NB4 (cell line): ENCODE measurements at regions not wholly inside any gene's neighbourhood (a gene's known extent, or its start where the extent isn't known, plus 50 kb on each side); places are given as distances from the start of the nearest gene placed in this dataset.

Experiments
- DNase-seq: peaks from one replicate; pipeline ENCODE4 v3.0.0; 2010; ENCODE audit warnings: low read depth
- H3K4me3 ChIP-seq: one replicate; pipeline ENCODE4 v1.5.1; 2011; ENCODE audit warnings: mild to moderate bottlenecking, low read depth, low read length, moderate library complexity
- MYC ChIP-seq: IDR thresholded peaks from 2 replicates; pipeline ENCODE4 v1.6.1; 2011; ENCODE audit warnings: low read depth, low read length
- POLR2A ChIP-seq: IDR thresholded peaks from 2 replicates; pipeline ENCODE4 v1.6.1; 2011; ENCODE audit warnings: mild to moderate bottlenecking; ENCODE audit not compliant: insufficient read length; ENCODE audit errors: extremely low read depth
- TF ChIP-seq, protein P1 (sequence below): IDR thresholded peaks from one replicate; pipeline ENCODE4 v1.5.1; 2012; ENCODE audit warnings: low read depth, low read length
- TF ChIP-seq, protein P2 (sequence below): IDR thresholded peaks from 2 replicates; pipeline ENCODE4 v1.6.1; 2011; ENCODE audit warnings: low read depth, low read length

DNA sequence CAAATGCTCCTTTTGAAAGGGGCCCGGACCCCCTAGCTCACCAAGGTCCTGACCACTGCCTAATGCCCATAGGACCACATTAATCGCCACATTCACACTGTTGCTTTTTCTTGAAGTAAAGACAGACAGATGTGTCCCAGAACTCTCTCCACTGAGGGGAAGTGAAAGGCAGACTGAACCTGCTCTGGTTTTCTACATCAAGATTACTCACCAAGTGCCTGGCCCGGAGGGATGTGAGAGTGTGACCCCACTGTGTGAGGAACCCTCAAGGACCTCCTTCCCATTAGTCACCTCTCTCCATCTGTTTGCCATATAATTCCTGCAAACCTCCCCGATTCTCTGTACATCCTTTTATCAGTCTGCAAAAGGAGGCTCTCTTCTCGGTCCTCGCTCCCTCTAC is 381.5 kb downstream of the OMA1 start:
- no peak overlapping the region for H3K4me3 ChIP-seq
- TF ChIP-seq, protein P1, sequence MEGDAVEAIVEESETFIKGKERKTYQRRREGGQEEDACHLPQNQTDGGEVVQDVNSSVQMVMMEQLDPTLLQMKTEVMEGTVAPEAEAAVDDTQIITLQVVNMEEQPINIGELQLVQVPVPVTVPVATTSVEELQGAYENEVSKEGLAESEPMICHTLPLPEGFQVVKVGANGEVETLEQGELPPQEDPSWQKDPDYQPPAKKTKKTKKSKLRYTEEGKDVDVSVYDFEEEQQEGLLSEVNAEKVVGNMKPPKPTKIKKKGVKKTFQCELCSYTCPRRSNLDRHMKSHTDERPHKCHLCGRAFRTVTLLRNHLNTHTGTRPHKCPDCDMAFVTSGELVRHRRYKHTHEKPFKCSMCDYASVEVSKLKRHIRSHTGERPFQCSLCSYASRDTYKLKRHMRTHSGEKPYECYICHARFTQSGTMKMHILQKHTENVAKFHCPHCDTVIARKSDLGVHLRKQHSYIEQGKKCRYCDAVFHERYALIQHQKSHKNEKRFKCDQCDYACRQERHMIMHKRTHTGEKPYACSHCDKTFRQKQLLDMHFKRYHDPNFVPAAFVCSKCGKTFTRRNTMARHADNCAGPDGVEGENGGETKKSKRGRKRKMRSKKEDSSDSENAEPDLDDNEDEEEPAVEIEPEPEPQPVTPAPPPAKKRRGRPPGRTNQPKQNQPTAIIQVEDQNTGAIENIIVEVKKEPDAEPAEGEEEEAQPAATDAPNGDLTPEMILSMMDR = no peak
- TF ChIP-seq, protein P2, sequence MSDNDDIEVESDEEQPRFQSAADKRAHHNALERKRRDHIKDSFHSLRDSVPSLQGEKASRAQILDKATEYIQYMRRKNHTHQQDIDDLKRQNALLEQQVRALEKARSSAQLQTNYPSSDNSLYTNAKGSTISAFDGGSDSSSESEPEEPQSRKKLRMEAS = no peak
- no peak for TF ChIP-seq POLR2A
- no peak for DNase-seq

DNA sequence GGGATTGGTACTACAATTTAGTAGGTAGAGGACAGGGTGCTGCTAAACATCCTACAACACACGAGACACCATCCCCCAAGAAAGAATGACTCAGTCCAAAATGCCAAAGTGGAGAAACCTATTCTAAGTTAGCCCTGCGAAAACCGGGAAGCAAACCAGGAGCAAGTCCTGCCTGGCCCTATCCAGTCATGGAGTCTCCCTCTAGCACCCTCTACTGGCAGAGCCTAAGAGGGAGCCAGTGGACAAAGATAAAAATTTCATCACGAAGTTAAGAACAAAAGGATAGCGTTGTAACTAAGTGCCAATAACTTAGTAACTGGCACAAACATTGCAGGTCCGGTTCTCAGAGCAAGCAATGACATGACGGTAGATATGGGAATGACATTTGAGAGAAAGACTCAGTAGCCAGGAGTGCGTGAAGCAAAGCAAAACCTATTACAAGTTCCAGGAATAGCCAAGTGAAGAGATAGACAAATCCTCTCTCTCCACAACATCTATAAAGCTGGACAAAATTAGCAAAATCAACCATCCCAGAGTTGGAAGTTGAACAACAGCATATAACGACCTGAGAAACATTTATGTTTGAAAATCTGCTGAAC is 383.5 kb downstream of the OMA1 start:
- TF ChIP-seq, protein P1 = peak; percentile 90
- TF ChIP-seq MYC (no peak), POLR2A (no peak)
- TF ChIP-seq, protein P2 = no peak
- DNase-seq = peak; percentile 35
- no peak overlapping the region for H3K4me3 ChIP-seq

DNA sequence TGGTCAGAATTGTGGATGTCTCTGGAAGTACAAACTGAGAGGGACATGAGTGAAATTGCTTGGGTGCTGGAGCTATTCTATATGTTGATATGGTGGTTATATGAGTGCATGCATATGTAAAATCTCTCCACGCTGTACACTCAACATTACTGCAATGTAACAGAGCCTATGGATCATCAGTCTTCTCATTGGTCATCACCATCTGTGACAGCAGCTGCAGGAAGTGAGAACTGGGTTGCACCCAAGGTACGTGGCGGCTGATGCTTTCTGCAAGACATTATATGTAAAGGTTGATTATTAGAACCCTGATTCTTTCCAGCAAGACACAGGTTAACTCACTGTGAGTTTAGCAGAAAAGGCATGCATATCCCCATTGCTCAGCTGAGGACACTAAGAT is 387.1 kb downstream of the OMA1 start:
- TF ChIP-seq, protein P1 = no peak
- no peak for TF ChIP-seq POLR2A
- no peak for TF ChIP-seq MYC
- TF ChIP-seq, protein P2 = no peak
- no peak for DNase-seq
- H3K4me3 ChIP-seq = no peak overlapping the region

DNA sequence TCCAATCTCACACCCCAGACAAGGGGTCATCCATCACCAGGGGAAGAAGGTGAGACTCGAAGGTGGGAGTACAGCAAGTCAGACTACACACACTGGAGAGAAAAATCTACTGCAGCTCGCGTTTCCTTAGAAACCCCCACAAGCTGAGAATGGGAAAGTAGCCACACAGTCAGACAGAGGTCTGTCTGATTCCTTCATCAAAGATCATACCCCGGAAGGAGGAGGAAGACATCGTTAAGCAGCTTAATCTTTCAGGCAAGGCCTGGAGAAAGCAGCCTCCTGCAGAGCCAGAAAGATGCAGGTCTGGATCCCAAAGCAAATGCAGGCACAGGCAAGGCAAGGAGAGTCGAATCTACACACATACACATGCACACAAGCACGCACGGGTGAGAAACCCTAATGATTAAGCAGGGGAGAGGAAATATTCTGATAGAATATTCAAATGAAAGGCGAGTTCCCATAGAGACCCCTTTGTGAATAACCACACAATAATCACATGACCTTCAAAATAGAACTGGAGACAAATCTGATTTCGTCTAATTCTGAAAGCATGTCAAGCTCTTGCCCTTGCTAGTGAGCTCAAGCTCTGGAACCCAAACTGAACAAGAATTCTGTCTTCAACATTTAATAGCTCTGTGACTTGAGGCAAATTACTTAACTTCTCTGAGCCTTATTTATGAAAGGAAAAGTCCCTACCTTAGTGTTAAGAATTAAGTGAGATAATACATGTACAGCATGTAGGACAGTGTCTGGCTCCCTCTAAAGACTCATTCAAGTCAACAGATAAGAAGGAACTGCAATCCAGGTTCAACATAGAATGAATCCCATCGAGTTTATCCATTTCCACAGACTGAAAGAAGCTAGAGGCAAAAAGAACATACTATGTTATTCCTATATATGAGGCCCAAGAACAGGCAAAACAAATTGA is 387.8 kb downstream of the OMA1 start:
- TF ChIP-seq, protein P1 = no peak
- TF ChIP-seq, protein P2 = no peak
- TF ChIP-seq POLR2A (no peak), MYC (no peak)
- no peak for DNase-seq

DNA sequence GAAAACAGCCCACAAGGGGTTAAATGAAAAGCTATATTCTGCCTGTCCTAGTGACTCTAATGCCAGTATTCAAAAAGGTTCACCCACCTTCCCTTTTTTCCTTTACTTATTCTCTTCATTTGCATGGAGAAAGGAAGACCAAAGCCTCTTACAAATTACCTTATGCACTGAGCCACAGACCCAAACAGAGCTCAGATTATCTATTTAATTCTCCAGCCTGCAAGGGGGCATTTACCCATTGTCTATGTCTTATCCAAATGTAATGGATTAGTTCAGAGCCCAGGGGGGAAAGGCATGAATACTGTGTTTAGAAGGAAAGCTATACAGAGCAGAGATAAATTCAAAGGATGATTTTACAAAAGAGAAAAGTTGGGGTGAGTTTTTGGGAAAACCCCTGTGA is 388.5 kb downstream of the OMA1 start:
- H3K4me3 ChIP-seq = no peak overlapping the region
- TF ChIP-seq MYC (no peak), POLR2A (no peak)
- TF ChIP-seq, protein P1 = no peak
- TF ChIP-seq, protein P2 = no peak
- DNase-seq = no peak

More for the DNA sequence above, 387.8 kb downstream of the OMA1 start:
- H3K4me3 ChIP-seq = no peak overlapping the region
